ENCODE measurements at regions not wholly inside any gene's neighbourhood (a gene's known extent, or its start where the extent isn't known, plus 50 kb on each side); places are given as distances from the start of the nearest gene placed in this dataset.
"Not testable (repeated sequence)": the region's sequence is repeated elsewhere in the genome, so short reads cannot be mapped to it uniquely, and the experiment has no call there.

DNA sequence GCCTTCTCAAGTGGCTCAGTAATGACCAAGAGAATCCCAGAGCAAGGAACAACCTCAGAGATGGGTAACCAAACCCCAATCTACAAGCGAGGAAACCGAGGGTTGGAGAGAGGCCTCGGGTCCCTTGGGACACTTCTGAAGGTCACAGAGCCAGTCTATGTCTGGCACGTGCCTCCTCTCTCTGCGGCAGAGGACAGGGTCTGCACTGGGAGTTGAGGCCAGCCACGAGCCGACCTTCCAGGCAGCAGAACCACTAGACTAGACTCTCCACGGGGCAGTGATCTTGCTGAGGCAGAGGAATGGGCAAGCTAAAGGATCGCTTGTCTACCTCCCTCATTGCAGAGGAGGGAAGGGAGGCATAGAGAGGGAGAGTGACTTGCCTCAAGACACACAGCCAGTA, 100.6 kb upstream of the SMAD3 start:
- no peak for DNase-seq (ENCODE audit: low spot score)

DNA sequence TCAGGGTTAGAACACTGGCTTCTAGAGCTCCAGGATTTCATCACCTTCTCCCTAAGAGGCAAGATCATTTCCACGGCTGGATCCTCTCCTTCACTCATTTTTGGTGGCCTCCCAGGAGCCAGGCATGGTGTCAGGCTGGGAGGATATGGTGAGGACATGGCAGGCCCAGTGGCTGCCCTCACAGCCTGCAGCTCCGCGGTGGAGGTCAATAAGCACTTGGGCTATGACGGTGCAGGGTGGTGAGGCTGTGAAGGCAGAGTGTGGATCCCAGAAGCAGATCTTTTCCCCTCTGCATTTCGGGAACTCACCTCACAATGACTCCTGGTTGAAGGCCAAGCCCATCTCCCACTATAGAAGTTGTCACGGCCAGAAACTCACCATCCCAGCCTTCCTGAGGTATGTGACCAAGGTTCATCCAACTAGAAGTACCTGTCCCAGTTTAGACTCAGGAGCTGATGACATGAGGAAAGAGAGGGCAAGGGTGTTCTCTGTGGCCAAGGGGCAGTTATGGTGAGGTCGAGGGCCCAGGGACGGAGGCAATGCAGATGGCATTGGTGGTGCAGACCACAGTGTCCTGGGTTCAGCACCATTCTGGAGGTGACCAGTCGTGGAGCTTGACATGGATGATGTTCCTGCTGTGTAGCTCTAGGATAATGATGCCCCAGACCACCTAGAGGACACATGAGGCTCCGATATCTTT, 100.1 kb upstream of the SMAD3 start:
- no peak for DNase-seq (ENCODE audit: low spot score)

DNA sequence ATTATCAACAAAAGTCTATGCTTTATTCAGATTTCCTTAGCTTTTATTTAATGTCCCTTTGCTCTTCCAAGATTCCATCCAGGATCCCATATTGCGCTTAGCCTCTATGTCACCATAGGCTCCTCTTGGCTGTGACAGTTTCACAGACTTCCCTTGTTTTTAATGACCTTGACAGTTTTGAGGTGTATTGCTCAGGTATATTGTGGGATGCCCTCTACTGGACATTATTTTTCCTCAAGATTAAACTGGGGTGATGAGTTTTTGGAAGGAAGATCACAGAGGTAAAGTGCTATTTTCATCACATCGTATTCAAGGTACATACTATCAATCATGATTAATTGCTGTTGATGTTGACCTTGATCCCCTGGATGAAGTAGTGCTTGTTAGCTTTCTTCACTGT, 99.1 kb upstream of the SMAD3 start:
- DNase-seq (ENCODE audit: low spot score) = no peak

DNA sequence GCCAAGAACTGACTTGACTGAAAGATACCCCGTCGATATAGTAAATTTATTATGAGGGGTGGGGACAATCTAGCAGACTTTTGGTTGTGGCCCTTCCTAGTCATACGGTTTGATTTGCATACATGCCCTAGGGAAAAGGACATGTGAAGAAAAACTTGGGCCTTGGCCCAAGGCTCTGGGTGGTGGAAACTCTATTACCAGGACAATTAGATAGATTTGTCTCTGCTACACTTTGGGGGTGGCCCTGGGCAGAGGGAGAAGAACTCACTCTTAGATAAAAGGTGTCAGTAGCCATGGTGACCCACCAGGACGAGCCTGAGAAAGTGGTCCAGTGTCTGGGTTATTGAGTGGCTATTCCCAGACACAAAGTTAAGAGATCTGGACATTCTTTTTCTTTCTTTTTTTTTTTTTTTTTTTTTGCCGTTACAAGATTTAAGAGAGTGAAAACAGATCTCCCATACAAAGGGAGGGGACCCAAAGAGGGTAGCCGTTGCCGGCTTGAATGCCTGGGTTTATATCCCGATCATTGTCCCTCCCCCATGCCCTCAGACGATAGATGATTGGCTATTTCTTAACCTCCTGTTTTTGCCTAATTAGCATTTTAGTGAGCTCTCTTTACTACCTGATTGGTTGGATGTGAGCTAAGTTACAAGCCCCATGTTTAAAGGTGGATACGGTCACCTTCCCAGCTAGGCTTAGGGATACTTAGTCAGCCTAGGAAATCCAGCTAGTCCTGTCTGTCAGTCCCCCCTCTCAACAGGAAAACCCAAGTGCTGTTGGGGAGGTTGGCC, 96.4 kb upstream of the SMAD3 start:
- DNase-seq (ENCODE audit: low spot score) = no peak

DNA sequence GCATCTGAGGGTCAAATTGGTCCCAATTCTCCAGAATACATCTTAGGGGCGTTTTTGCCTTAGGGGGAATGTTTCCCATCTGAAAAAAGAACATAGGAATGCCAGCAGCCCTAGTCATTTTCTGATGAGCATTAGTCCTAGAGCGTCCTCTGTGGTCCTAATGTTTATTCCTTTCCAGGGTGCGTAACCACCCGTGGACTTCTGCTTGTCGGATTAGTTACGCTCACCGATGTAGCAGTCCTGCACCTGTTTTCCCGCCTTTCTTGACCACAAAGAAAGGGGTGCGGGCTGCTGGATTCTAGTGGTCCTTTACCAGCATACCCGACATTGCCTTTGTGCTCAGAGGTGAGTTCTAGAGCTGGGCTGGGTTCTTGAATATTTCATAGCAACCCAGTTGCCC, 91.3 kb upstream of the SMAD3 start:
- not testable (repeated sequence) for DNase-seq (ENCODE audit: low spot score)

DNA sequence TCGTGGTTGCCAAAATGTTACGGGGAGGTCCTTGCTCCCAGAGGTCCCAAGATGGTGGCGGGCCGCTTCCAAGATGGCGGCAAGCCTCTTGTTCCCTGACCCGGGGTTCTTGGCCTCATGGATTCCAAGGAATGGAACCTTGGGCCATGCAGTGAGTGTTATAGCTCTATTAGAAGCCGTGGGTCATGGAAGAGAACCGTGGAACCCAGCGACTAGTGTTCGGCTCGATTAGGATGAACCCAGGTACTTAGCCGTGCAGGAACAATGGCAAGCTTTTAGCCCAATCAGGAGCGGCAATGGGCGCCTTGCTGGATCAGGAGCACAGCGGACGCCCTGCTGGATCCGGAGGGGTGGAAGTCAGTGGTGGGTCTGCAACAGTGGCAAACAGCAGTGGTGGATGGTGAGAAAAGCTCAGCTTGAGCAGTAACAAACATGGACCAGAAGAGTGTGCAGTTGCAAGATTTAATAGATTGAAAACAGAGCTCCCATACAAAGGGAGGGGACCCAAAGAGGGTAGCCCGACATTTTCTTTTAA, 89.2 kb upstream of the SMAD3 start:
- not testable (repeated sequence) for DNase-seq (ENCODE audit: low spot score)

DNA sequence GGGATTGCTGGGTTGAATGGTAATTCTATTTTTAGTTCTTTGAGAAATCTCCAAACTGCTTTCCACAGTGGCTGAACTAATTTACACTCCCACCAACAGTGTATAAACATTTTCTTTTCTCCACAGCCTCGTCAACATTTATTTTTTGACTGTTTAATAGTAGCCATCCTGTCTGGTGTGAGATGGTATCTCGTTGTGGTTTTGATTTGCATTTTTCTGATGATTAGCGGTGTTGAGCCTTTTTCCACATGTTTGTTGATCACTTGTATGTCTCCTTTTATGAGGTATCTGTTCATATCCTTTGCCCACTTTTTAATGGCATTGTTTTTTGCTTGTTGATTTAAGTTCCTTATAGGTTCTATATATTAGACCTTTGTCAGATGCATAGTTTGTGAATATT, 85.1 kb upstream of the SMAD3 start:
- not testable (repeated sequence) for DNase-seq (ENCODE audit: low spot score)

DNA sequence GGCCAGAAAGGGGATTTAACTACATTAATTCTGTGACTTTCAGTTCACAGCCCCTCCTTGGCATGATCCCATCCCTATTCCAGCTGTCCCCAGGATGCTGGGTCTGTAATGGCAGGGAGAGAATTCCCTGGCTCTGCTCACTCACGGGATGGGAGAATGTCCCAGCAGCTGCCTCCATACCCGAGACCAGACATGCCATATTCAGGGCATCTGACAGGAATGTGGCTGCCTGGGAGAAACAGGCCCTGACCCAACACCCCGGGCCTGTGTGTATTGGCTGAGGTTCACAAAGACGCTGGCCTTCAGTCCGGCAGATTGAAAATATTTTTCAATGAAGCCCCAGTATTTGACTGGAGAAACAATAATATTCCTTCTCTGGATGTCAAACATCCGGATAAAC, 83.6 kb upstream of the SMAD3 start:
- no peak for DNase-seq (ENCODE audit: low spot score)

DNA sequence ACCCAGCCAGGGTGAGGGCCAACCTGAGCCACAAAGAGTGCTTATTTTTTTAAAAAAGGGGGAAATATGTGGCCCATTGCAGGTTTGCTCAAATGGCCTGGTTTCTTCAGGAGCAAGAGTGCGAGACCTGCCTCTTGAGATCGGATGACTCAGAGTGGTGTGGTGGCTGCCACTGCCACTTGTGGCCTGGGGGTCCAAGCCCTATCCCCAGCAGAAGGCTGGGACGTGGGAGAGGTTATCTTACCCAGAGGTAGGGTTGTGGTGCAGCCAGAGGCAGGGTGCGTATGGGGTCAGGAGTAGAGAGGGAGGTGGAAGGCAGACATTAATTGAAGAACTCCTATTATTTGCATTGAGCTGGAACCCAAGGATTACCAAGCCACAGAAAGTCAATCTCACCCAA, 83.2 kb upstream of the SMAD3 start:
- DNase-seq (ENCODE audit: low spot score) = no peak

DNA sequence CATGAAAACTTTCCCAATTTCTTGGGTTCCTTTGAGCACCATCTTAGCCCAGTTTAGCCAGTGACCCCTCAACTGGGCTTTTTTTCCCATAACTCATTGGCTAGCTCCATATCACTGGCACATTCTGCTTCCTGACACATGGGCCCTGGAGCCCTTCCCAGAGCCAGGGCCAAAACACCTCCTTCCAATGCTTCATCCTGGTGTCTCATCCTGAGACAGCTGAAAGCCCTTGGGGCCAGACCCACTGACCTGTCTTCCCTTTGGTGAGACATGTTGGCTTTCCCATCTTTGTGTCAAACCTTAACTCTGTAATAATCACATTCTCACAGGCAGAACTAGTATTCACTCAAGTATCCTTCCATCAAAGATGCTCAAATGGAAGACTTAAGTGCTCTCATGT, 82.6 kb upstream of the SMAD3 start:
- peak; percentile 25 for DNase-seq (ENCODE audit: low spot score)

DNA sequence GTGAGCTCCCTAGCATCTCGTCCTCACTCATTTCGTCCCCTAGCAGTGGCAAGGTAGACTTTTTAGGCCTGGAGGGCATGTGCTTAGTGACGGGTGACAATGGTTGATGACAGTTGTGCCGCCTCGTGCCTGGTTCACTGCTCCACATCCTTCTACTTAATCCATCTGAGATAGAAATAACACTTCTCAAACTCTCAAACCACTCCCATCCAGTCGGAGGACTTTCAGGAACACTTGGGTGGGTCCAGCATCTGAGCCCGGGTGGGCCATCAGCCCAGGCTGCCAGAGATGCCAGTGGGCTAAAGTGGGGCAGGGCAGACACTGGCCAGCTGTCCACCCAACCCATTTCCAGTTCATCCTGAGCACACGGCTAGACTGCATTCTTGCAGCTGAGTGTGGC, 79.7 kb upstream of the SMAD3 start:
- DNase-seq (ENCODE audit: low spot score) = no peak

DNA sequence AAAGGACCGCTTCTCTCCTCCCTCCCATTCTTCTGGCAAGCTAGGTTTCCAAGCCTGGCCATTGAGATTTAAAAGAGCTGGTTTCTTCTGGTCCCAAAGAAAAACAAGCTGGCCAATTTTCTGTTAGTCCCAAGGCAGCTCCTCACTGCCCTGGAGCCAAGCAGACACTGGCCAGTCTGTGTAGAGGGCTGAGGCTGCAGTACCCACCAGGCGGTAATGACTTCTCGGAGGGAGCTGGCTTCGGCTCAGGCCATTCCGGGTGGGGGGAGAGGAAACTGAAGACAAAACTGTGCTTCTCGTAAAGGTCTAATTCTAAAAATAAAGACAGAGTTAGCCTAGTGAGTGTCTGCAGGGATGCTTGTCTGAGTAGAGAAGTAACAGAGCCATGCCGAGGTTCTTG, 78.5 kb upstream of the SMAD3 start:
- DNase-seq (ENCODE audit: low spot score) = no peak

DNA sequence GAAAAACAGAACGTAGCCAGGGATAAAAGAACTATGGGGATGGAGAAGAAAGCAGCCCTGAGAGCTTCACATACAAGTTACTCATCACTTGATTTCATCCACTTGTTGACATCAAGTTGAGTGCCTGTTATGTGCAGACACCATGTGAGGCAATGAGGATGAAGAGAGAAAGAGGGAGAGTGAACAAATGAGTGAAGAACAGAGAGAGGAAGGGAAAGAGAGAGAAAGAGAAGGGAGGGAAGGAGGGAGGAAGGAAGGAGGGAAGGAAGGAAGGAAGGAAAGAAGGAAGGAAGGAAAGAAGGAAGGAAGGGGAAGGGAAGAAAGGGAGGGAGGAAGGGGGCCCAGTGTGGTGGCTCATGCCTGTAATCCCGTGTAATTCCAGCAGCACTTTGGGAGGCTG, 72.3 kb upstream of the SMAD3 start:
- DNase-seq (ENCODE audit: low spot score) = no peak

DNA sequence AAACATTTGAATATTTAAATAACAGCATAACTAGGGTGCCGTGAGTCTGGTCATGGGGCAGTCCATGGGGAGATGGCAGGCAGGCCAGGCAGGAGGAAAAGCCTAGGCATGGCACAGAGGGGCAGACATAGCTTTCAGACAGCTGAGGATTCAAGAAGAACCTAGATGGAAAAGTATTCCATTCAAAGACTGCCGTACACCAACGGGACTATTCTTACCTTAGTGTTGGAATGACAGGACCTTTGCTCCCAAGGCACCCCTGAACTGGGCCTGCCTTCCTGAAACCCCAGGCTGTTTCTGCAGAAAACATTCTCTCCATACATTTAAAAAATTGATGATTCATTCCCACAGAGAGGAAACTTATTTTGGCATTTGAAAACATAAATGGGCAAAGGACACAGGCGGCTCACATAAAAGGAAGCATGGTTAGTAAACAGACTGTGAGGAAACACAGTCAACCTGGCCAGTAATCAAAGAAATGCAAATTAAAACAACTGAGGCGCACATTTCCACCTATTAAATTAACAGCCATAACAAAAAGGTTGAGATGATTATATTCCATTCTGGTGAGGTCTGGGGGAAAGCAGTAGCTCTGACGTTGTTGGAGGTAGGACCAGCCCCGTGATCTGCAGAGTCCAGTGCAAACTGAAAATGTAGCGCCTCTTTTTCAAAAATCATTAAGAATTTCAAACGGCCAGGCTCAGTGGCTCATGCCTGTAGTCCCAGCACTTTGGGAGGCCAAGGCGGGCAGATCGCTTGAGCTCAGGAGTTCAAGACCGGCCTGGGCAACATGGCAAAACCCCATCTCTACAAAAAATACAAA, 71.3 kb upstream of the SMAD3 start:
- DNase-seq (ENCODE audit: low spot score) = no peak

DNA sequence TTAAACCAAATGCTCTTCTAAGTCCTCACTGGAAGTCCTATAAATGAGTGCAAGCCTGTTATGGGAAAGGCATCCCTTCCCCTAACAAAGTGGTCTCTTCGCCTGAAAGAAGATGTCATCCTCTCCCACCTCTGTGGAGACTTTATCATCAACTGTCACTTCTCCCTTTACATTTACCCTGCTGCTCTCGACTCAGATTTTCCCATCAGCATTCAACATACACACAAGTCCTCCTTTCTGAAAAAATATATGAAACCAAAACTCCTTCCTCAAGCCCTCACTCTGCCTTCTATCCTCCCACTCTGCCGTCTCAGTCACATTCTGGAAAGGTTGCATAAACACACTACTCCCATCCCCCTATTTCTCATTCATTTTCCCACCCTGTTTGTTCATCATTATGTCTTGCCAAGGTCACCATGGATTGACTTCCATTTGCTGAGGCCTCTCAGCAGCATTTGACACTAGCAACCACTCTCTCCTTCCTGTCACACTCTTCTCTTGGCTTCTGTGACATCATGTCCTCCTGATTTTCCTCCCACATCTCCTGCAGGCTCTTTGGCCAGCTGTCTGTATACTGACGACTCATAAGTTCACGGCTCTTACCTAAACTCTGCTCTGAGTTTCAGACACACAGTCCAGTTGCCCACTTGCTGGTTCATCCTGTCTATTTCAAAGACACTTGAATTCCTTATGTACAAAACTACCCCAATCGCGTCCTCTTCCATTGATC, 70.3 kb upstream of the SMAD3 start:
- DNase-seq (ENCODE audit: low spot score) = peak; percentile 35

DNA sequence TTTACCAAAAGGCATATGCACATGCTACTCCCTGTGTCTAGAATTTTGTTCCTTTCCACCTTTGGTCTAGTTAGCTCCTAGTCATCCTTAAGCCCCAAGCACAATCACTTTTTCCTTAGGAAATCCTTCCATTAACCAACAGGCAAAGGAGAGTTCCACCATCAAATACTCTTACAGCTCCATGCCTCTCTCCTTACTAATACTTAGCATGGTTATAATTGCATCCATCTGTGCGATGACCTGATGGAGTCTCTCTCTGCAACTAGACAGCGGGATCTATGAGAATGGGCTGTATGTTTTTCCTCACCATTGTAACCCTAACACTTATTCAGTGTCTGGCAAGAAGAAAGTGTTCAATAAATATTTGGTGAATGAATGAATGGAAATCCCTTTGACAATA, 69.3 kb upstream of the SMAD3 start:
- peak; percentile 60 for DNase-seq (ENCODE audit: low spot score)

DNA sequence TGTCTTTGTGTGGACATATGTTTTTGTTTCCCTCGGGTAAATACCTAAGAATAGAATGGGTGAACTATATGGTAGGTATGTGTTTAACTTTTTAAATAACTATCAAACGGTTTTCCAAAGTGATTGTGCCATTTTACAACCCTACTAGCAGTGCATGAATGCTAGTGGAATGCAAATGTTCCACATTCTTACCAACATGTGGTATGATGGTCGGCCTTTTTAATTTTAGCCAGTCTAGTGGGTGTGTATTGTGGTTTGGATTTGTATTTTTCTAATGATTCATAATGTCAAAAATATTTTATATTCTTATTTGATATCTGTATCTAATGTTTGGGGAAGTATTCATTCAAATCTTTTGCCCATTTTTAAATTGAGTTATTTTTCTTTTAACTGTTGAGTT, 68.2 kb upstream of the SMAD3 start:
- peak; percentile 81 for DNase-seq (ENCODE audit: low spot score)

DNA sequence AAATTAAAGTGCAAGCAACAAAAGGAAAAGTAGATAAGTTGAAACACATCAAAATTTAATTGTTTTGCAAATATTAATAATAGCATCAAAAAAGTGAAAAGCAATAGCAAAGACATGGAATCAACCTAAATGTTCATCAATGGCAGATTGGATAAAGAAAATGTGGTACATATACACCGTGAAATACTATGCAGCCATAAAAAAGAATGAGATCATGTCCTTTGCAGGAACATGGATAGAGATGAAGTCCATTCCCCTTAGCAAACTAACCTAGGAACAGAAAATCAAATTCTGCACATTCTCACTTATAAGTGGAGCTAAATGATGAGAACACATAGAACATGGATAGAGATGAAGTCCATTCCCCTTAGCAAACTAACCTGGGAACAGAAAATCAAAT, 67.2 kb upstream of the SMAD3 start:
- DNase-seq (ENCODE audit: low spot score) = not testable (repeated sequence)

DNA sequence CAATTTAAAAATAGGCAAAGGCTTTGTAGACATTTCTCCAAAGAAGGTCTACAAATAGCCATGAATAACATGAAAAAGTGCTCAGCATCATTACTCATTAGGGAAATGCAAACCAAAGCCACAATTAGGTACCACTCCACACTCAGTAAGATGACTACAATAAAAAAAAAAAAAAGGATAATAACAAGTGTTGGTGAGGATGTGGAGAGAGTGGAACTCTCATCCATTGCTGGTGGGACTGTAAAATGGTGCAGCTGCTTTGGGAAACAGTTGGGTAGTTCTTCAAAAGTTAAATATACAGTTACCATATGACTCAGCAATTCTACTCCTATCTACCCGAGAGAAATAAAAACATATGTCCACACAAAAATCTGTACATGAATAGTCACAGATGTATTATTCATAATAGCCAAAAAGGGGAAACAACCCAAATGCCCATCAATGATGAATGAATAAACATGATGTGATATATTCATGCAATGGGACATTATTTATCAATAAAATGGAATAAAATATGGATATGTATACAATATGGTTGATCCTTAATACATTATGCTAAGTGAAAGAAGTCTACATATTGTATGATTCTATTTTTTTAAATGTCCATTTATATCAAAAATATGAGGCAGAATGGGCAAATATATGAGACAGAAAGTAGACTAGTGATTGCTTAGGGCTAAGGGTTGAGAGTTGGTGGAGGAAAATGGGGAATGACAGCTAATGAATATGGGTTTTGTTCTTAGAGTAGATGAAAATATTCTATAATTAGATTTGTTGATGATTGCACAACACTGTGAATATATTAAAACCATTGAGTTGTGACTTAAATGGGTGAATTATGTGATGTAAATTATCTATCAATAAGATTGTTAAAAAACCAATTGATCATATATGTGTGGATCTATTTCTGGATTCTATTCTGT, 66.1 kb upstream of the SMAD3 start:
- no peak for DNase-seq (ENCODE audit: low spot score)

DNA sequence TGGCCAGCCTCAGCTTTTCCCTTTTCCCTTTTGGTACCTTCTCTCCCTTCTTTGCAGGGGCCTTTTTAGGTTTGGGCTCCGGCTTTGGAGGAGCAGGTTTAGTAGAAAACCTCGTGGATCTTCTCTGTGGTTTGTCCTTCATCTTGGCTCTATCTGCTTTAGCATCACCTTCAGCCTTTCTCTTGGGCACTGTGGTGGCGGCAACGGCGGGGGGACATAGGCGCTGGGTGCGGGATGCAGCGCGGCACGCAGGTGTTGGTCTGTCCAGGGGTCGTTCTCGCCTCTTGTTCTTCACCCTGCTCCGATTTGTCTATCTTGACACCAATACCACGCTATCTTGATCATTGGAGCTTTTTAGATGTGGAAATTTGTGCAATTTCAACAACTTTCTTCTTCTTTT, 64.5 kb upstream of the SMAD3 start:
- DNase-seq (ENCODE audit: low spot score) = no peak

DNA sequence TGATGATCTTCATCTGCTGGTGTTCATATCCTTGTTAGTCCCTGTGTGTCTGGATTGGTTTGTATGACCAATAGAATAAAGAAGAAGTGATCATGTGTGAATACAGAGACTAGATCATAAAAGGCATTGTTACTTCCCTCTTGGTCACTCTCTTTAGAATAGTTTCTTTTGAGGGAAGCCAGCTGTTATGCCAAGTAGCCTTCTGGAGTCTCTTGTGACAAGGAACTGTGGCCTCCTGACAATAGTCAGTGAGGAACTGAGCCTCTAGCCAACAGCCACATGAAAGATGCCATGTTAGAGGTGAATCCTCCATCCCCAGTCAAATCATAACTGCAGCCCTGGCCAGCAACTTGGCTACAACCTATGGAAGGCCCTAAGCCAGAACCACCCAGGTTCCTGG, 63.0 kb upstream of the SMAD3 start:
- no peak for DNase-seq (ENCODE audit: low spot score)
